GM21737 (cell line): ENCODE measurements at regions not wholly inside any gene's neighbourhood (a gene's known extent, or its start where the extent isn't known, plus 50 kb on each side); places are given as distances from the start of the nearest gene placed in this dataset.

ENCODE experiments used
- ATAC-seq: cut with Tn5 transposase; IDR thresholded peaks from one replicate; pipeline ENCODE4 v1.9.1; 2021; ENCODE audit warnings: mild to moderate bottlenecking, moderate library complexity; ENCODE audit not compliant: unreplicated experiment

DNA sequence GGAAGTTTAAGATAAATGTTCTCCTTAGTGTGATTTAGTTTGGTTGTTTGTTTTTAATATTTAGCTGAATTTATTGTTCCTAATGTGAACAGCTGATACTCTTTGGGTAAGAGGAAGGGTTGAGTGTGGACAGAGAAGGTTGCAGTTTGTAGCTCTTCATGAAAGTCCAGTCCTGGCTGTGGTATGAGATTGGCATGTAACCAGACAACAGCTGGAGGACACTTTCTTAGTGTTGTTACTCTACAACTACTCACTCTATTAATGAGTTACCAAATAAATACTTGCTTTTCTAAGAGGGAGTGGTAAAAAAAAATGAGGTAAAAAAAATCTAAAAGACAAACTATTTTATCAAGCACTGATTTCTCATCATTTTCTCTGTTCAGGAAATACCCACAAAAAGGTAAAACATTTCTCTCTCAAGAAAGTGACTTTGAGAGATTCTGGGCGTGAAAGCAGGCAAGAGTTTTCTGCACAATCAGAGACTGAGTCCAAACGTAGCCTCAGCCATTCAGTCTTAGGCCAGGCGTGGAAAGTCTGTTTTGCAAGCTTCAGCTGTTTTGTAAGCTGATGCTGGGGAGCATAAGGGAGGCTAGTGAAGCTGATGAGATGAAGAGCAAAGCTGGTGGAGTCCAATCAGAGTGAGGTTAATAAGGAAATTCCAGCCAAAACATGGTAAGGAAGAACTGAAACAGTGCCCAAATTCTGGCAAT is 138.5 kb upstream of the ARPP21 start:
- no peak for ATAC-seq

DNA sequence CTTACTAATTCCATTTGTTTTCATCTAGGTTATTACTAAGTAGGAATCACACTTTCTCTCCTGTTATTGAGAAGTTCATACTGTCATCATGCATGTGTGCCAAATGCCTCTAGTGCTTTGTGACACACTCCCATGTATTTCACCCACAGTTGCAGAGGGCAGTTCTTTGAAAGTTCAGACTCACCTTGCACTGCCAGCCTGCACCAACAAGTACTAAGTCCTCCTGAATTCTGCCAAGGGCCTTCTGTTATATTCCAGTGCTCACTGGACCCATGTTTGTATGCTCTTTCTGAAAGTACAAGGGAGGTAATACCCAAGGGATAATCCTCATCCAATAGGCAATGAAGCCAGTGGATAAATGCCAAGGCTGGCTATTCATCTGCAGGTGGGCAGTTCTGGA is 136.6 kb upstream of the ARPP21 start:
- ATAC-seq = no peak

DNA sequence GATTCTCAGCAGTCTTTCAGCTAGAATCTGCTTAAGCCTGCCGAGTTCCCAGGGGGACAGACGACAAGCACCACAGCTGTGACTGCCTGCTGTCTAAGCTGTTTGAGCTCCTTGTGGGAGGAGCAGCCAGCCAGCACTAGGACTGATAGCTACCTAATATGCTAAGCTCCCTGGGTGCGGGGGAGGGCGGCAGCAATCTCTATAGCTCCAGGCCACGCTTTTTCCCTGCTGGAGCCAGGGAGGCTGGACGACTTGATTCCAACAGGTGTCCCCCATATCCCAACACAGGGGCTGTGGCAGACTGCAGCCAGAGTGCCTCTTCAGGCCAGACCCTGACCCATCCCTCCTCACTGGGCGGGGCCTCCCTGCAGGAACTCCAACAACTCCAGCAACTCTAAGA is 134.1 kb upstream of the ARPP21 start:
- no peak for ATAC-seq

DNA sequence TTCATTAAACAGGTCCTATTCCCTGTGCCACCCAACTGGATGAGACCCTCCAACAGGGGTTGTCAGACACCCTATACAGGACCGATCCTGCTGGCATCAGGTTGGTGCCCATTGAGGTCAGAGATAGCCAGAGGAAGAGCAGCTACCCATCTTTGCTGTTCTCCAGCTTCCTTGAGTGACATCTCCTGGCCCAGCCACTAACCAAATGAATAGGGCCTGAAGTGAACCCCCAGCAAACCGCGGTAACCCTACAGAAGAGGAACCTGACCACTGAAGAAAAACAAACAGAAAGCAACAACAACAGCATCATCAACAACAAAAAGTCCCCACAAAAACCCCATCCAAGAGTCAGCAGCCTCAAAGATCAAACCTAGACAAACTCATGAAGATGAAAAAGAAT is 133.6 kb upstream of the ARPP21 start:
- no peak for ATAC-seq

DNA sequence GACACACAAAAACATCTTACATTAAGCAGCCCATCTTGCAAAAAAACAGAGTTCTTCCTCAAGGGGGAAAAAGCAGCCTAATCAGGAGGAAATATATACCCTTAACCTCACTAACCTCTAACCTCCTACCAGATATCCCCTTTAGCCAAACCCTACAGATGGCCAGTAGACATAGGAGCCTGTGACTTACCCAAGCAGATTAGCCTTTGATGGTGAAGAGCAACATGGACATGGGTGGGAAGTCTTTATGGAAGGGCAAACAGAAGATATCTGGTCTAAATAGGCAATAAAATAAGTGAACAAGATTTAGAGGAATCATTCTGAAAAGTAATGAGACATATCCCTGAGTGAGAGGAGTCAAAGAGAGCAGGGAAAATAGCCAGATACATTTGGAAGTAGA is 119.4 kb upstream of the ARPP21 start:
- ATAC-seq = no peak

DNA sequence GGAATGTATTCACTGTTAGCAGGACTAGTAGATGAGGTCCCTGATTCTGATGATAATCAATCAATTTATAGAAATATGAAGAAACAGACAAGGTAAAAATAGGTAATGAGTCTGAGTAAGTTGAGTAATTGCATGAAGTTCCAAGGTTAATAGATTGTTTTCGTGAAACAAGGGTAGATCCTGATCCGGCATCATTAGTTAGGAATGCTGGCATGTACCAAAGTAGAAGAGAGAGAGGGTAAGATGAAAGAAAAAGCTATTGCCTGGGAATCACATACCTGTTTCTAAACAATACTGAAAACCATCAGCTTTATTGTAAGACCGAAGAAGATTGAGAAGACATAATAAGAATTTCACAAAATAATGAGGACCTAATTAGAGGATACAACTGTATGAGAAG is 118.1 kb upstream of the ARPP21 start:
- ATAC-seq = no peak

DNA sequence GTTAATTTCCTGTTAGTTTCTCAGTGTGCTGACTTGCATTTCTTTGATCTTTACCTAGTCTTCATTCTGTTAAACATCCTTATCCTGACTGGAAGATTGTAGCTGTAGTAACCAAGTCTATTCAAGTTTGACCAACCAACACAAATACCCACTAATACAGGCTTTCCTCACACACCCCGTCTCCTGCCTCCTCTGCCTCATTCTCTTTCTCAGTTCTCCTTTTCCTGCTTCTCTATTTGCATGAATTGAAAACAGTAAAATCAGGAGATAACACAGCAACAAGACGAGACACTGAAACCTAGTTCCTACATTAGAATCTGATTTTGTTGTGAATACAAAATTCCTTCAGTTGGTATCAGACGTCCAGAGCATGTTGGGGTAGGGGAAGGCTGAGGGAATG is 116.9 kb upstream of the ARPP21 start:
- ATAC-seq = no peak

DNA sequence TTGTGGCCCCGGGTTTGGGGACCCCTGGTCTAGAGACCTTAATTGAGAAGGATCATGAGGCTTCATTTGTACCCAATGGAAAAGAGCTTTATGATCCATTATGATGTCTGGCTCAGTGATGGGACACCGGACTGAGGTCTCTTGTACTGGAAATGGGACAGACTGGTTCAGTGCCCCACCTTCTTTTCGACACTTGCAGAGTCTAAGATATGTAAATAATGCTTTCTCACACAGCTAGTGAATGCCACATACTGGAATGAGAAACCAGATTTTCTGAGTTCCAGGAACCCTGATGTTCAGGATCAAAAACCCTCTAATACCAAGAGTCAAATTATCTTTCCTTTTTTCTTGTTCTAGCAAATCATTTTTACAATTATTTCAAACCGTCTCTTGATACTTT is 116.3 kb upstream of the ARPP21 start:
- ATAC-seq = no peak

DNA sequence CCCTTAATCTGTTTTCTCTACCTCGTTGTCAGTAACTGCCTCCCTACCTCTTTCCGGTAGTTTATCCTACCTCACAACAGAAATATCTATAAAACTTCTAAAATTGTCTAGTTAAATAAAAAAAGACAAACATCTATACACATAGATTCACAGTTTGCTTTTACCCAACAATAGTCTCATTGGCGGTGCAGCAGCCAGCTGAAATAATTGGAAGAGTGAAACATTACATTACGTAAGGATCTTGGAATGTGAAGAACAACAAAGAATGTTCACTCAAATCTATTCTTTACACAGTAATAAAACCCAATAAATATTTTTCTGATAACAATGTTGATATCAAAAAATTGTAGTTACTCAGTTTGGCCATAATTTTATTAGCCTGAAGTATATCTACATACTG is 115.5 kb upstream of the ARPP21 start:
- ATAC-seq = no peak

DNA sequence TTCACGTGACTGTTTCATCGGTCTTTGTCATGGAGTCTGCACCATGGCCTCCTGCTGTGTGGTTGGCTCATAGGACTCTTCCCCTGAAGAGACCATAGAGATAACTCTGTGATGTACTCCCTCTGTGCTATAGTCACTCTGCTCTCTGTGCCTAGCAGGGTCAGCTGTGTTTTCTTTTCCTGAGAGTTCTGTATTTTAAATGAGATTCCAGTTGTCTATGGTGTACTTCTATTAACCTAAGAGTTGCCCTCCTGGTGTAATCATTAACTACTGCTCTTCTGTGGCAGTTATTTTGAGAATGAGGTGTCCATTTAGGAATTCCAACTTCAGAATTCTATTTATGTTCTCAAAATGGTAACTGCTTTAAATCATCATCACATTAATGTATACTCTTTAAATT is 114.5 kb upstream of the ARPP21 start:
- no peak for ATAC-seq

DNA sequence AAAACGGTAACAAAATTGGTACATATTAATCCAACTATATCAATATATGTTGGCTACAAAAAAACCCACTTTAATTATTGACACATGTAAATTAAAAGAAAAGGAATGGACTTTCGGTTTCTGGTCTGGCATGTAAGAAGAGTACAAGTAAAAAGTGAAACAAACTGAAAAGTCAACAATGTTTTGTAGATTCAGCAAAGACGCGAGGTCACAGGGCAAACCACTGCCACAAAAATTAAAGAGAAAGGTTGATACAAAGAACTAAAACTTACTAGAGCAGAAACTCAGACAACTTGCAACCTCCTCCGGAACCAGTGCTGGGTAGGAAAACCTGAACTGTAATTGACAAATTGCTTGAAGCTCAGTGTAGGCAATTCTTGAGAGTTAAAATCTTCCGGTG is 110.6 kb upstream of the ARPP21 start:
- ATAC-seq = no peak

DNA sequence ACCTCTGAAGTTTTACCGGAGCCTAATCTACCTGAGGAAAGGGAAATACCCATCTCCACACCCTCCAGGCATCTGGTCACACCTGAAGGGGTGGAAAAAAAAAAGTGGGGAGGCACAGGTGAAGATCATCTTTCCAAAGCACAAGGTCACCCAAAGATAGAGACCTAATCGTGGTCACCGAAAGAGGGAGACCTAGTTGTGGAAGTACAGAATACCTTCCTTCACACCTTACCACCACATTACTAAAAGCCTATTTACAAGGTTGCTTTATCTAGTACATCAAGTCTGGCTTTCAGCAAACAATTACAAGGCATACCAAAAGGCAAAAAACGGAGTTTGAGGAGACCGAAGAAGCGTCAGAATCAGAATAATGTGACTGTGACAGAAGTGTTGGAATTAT is 110.0 kb upstream of the ARPP21 start:
- no peak for ATAC-seq

DNA sequence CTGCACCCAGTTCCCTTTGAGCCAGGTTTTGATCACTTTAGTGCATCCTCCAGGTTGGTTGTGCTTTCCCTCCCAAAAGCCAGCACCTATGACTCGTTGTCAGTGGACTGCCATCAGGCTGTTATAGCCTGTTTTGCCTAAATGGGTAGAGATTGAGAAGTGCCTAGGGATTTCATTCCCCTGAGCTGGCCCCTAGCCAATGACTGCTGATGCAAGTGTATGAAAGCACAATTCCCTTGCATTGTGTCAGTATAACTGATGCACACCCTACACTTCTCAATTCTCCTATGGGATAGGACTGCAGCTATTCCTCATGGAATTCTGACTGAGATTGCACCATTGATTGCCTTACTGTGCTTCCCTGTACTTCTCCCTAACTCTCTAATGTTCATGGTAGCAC is 102.1 kb upstream of the ARPP21 start:
- no peak for ATAC-seq

DNA sequence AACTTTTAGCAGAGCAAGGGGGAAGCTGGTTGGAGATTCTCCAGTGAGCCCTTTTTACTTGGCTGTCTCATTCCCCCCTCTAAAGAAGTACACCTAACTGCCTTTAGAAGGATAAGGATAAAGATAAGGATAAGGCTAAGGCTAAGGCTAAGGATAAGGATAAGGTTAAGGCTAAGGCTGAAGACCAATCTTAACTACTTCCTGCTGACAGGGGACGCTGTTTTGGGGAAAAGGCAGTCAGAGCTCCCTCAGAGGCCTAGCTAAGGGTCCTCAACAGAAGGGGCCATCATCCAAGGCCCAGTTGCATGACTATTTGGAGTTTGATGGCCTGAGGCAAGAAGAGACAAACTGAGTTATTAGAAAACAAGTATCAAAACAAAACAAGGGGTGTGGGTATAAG is 94.3 kb upstream of the ARPP21 start:
- no peak for ATAC-seq

DNA sequence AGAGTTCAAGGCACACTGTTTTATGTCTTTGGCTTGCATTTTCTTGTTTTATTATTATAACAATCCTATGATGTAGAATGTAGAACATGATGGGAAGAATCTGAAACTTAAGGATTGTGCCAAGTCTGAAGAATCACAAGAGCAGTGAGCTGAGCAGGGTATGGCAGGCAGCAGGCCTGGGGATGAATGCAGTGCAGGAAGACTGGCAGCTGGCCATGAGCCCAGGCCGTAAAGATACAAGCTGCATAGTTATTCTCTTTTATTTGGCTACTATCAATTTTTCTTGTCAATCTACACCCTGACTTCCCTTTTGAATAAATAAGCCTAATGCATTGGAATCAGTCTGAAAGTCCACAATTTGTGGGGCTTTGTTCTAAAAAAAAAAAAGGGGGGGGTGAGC is 89.6 kb upstream of the ARPP21 start:
- ATAC-seq = no peak

DNA sequence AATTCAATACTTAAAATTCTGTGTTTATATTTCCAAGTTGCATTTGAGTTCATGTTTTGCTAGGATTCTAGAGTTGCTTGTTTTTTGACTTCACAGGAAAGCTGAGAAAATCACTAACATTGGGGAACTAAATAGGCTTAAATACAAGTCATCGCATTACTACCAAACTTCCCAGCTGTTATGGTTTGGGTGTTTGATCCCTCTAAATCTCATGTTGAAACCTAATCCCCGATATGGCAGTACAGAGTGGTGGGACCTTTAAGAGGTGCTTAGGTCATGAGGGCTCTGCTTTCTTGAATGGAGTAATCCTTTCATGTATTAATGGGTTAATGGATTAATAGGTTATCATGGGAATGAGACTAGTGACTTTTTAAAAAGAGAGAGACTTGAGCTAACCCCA is 77.2 kb upstream of the ARPP21 start:
- no peak for ATAC-seq

DNA sequence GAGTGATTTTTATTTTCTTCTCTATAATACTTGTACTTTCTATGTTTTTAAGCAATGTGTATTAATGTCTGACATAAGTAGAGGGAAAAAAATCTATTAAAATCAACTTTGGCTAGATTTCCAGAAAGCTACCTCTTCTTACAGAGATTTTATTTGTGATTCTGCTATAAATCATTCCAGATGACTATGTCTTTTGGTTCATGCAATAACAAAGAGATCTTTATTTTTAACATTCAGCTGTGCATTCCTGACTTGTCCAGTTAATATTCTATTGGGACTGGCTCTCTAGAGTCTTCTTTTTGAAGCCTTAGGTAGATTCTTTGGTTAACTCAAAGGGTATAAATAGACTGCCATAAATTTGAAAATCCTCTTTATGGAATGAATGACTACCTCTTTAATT is 74.3 kb upstream of the ARPP21 start:
- ATAC-seq = no peak
